HG02610 (cell line): ENCODE measurements at regions not wholly inside any gene's neighbourhood (a gene's known extent, or its start where the extent isn't known, plus 50 kb on each side); places are given as distances from the start of the nearest gene placed in this dataset.

Source experiments
- ATAC-seq: cut with Tn5 transposase; IDR thresholded peaks from one replicate; pipeline ENCODE4 v1.9.1; 2021; ENCODE audit warnings: mild to moderate bottlenecking, moderate library complexity; ENCODE audit not compliant: unreplicated experiment

GRCh38 chr9:38315085-38315595, 77.4 kb upstream of the ALDH1B1 start:
- no peak for ATAC-seq

GRCh38 chr9:38313421-38313820, 79.1 kb upstream of the ALDH1B1 start:
- ATAC-seq: no peak

- ATAC-seq: no peak
Measured at GRCh38 chr9:38312406-38312805, 80.1 kb upstream of the ALDH1B1 start.

- ATAC-seq: no peak
Measured at GRCh38 chr9:38311382-38312270, 80.9 kb upstream of the ALDH1B1 start.

GRCh38 chr9:38309324-38310195, 82.9 kb upstream of the ALDH1B1 start:
- ATAC-seq: no peak

- no peak for ATAC-seq
Measured at GRCh38 chr9:38308136-38308535, 84.4 kb upstream of the ALDH1B1 start.

- no peak for ATAC-seq
Measured at GRCh38 chr9:38306899-38307298, 85.6 kb upstream of the ALDH1B1 start.

GRCh38 chr9:38305582-38305981, 86.9 kb upstream of the ALDH1B1 start:
- ATAC-seq: no peak

GRCh38 chr9:38301376-38302106, 91.0 kb upstream of the ALDH1B1 start:
- ATAC-seq: no peak

GRCh38 chr9:38299856-38300255, 92.6 kb upstream of the ALDH1B1 start:
- ATAC-seq: no peak

- ATAC-seq: no peak
Measured at GRCh38 chr9:38298904-38299303, 93.6 kb upstream of the ALDH1B1 start.

GRCh38 chr9:38298503-38298902, 94.0 kb upstream of the ALDH1B1 start:
- no peak for ATAC-seq

GRCh38 chr9:38296807-38297206, 95.7 kb upstream of the ALDH1B1 start:
- no peak for ATAC-seq

- ATAC-seq: no peak
Measured at GRCh38 chr9:38295764-38296163, 96.7 kb upstream of the ALDH1B1 start.

- no peak for ATAC-seq
Measured at GRCh38 chr9:38294220-38294960, 98.1 kb upstream of the ALDH1B1 start.

- ATAC-seq: no peak
Measured at GRCh38 chr9:38293022-38293421, 99.5 kb upstream of the ALDH1B1 start.

GRCh38 chr9:38292480-38292879, 100.0 kb upstream of the ALDH1B1 start:
- no peak for ATAC-seq

GRCh38 chr9:38289866-38290245, 102.6 kb upstream of the ALDH1B1 start:
- no peak for ATAC-seq

GRCh38 chr9:38289236-38289865, 103.2 kb upstream of the ALDH1B1 start:
- ATAC-seq: no peak

- no peak for ATAC-seq
Measured at GRCh38 chr9:38288502-38288901, 104.0 kb upstream of the ALDH1B1 start.
